ENCODE measurements at regions not wholly inside any gene's neighbourhood (a gene's known extent, or its start where the extent isn't known, plus 50 kb on each side); places are given as distances from the start of the nearest gene placed in this dataset.

DNA sequence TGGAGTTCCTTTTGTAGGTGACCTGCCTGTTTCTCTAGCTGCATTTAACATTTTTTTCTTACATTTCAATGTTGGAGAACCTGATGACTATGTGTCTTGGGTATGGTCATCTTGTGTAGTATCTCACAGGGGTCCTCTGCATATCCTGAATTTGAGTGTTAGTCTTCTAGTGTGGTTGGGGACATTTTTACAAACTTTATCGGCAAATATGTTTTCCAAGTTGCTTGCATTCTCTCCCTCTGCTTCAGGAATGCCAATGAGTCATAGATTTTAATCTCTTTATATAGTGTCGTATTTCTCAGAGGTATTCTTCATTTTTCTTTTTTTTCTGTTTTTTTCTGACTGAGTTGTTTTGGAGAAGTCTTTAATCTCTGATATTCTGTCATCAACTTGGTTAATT, 684.0 kb downstream of the NCAM2 start (continued):
- TF ChIP-seq NFYA (IDR thresholded peaks at IDR 0.05; ENCODE audit: borderline replicate concordance, low read depth, low read length), result no peak
- TF ChIP-seq, protein P1, sequence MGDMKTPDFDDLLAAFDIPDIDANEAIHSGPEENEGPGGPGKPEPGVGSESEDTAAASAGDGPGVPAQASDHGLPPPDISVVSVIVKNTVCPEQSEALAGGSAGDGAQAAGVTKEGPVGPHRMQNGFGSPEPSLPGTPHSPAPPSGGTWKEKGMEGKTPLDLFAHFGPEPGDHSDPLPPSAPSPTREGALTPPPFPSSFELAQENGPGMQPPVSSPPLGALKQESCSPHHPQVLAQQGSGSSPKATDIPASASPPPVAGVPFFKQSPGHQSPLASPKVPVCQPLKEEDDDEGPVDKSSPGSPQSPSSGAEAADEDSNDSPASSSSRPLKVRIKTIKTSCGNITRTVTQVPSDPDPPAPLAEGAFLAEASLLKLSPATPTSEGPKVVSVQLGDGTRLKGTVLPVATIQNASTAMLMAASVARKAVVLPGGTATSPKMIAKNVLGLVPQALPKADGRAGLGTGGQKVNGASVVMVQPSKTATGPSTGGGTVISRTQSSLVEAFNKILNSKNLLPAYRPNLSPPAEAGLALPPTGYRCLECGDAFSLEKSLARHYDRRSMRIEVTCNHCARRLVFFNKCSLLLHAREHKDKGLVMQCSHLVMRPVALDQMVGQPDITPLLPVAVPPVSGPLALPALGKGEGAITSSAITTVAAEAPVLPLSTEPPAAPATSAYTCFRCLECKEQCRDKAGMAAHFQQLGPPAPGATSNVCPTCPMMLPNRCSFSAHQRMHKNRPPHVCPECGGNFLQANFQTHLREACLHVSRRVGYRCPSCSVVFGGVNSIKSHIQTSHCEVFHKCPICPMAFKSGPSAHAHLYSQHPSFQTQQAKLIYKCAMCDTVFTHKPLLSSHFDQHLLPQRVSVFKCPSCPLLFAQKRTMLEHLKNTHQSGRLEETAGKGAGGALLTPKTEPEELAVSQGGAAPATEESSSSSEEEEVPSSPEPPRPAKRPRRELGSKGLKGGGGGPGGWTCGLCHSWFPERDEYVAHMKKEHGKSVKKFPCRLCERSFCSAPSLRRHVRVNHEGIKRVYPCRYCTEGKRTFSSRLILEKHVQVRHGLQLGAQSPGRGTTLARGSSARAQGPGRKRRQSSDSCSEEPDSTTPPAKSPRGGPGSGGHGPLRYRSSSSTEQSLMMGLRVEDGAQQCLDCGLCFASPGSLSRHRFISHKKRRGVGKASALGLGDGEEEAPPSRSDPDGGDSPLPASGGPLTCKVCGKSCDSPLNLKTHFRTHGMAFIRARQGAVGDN (IDR thresholded peaks at IDR 0.05), result no peak
- no peak for TF ChIP-seq LARP7 (IDR thresholded peaks at IDR 0.05)

DNA sequence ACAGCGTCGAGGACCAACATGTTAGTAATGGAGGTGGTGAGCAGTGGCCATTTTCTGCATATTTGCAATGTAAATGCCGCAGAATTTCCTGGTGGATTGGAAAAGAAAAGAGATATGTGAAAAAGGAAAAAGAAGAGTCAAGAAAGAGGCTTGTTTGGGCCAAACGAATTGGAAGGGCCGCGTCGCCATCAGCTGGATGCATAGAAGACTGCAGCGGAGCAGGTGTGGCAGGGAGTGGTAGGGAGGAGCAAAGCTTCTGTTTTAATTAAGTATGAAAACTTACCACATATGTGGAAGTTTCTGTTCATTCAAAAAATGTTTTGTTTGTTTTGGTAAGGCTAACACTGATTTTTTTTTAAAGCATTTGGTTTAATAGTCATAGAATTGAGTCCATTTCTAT, 690.7 kb downstream of the NCAM2 start:
- ATAC-seq (no peak), DNase-seq (ENCODE audit: low read depth, low spot score) (no peak), FAIRE-seq (no peak)
- H3K36me3 ChIP-seq (ENCODE audit: control insufficient read depth in 2 of 2, insufficient read depth in 2 of 2, low read length in 1 of 2), result no peaks in the 10 kb centered on the region
- no peaks in the 10 kb centered on the region; the same call in 2 of the 3 replicates for H3K9me3 ChIP-seq (replicated peaks; ENCODE audit: control insufficient read depth, insufficient read depth, low read length)
- intact Hi-C loops (cut with micrococcal nuclease; ENCODE audit: unreplicated experiment), result no loop called here
- ChIA-PET POLR2A (no interaction called here), SMC1A (ENCODE audit: uncharacterized antibody, unreplicated experiment) (no interaction called here), RAD21 (ENCODE audit: unreplicated experiment) (no interaction called here), CTCF (no interaction called here)
- no peaks in the 10 kb centered on the region for H3K27me3 ChIP-seq (replicated peaks in 1 of 2; ENCODE audit: control insufficient read depth in 2 of 2, insufficient read depth in 2 of 2, low read length in 1 of 2)
- no peak overlapping the region for H2AFZ ChIP-seq (ENCODE audit: control insufficient read depth, low read depth, low read length)
- H3K4me1 ChIP-seq (ENCODE audit: control insufficient read depth, insufficient read depth, low read length), result no peaks in the 10 kb centered on the region
- no peak overlapping the region for H3K27ac ChIP-seq (ENCODE audit: control insufficient read depth, insufficient read depth)
- H3K79me2 ChIP-seq (ENCODE audit: control insufficient read depth, insufficient read depth, low read length), result no peaks in the 10 kb centered on the region
- no peaks in the 10 kb centered on the region for H4K20me1 ChIP-seq (ENCODE audit: control insufficient read depth, insufficient read depth)
- no peak overlapping the region for H3K9ac ChIP-seq (ENCODE audit: control insufficient read depth, insufficient read depth, low read length)
- no TSS peak for BruUV-seq (replicated peaks)
- WGBS (ENCODE audit: insufficient coverage, insufficient replicate concordance, low lambda C conversion rate, missing lambda C conversion rate), result 47% methylated on average over 8 of the region's 8 CpGs
- no peak overlapping the region for H3K4me2 ChIP-seq (ENCODE audit: control insufficient read depth, insufficient read depth)
- in situ Hi-C loops (cut with MboI), result no loop called here
- no peak overlapping the region for H3K4me3 ChIP-seq
- TF ChIP-seq, protein P2, sequence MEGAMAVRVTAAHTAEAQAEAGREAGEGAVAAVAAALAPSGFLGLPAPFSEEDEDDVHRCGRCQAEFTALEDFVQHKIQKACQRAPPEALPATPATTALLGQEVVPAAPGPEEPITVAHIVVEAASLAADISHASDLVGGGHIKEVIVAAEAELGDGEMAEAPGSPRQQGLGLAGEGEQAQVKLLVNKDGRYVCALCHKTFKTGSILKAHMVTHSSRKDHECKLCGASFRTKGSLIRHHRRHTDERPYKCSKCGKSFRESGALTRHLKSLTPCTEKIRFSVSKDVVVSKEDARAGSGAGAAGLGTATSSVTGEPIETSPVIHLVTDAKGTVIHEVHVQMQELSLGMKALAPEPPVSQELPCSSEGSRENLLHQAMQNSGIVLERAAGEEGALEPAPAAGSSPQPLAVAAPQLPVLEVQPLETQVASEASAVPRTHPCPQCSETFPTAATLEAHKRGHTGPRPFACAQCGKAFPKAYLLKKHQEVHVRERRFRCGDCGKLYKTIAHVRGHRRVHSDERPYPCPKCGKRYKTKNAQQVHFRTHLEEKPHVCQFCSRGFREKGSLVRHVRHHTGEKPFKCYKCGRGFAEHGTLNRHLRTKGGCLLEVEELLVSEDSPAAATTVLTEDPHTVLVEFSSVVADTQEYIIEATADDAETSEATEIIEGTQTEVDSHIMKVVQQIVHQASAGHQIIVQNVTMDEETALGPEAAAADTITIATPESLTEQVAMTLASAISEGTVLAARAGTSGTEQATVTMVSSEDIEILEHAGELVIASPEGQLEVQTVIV (IDR thresholded peaks at IDR 0.05; ENCODE audit: borderline replicate concordance, partially characterized antibody), result no peak
- TF ChIP-seq, protein P3, sequence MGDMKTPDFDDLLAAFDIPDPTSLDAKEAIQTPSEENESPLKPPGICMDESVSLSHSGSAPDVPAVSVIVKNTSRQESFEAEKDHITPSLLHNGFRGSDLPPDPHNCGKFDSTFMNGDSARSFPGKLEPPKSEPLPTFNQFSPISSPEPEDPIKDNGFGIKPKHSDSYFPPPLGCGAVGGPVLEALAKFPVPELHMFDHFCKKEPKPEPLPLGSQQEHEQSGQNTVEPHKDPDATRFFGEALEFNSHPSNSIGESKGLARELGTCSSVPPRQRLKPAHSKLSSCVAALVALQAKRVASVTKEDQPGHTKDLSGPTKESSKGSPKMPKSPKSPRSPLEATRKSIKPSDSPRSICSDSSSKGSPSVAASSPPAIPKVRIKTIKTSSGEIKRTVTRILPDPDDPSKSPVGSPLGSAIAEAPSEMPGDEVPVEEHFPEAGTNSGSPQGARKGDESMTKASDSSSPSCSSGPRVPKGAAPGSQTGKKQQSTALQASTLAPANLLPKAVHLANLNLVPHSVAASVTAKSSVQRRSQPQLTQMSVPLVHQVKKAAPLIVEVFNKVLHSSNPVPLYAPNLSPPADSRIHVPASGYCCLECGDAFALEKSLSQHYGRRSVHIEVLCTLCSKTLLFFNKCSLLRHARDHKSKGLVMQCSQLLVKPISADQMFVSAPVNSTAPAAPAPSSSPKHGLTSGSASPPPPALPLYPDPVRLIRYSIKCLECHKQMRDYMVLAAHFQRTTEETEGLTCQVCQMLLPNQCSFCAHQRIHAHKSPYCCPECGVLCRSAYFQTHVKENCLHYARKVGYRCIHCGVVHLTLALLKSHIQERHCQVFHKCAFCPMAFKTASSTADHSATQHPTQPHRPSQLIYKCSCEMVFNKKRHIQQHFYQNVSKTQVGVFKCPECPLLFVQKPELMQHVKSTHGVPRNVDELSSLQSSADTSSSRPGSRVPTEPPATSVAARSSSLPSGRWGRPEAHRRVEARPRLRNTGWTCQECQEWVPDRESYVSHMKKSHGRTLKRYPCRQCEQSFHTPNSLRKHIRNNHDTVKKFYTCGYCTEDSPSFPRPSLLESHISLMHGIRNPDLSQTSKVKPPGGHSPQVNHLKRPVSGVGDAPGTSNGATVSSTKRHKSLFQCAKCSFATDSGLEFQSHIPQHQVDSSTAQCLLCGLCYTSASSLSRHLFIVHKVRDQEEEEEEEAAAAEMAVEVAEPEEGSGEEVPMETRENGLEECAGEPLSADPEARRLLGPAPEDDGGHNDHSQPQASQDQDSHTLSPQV (IDR thresholded peaks at IDR 0.05), result no peak
- TF ChIP-seq EGR1 (IDR thresholded peaks at IDR 0.05; ENCODE audit: borderline replicate concordance in 1 of 2, low read depth in 2 of 2, low read length in 2 of 2), result no peak
- no peak for TF ChIP-seq SMC3 (IDR thresholded peaks at IDR 0.05; ENCODE audit: borderline replicate concordance, low read length)
- no peak for TF ChIP-seq CHD2 (IDR thresholded peaks at IDR 0.05; ENCODE audit: borderline replicate concordance, low read depth, low read length)
- TF ChIP-seq, protein P4, sequence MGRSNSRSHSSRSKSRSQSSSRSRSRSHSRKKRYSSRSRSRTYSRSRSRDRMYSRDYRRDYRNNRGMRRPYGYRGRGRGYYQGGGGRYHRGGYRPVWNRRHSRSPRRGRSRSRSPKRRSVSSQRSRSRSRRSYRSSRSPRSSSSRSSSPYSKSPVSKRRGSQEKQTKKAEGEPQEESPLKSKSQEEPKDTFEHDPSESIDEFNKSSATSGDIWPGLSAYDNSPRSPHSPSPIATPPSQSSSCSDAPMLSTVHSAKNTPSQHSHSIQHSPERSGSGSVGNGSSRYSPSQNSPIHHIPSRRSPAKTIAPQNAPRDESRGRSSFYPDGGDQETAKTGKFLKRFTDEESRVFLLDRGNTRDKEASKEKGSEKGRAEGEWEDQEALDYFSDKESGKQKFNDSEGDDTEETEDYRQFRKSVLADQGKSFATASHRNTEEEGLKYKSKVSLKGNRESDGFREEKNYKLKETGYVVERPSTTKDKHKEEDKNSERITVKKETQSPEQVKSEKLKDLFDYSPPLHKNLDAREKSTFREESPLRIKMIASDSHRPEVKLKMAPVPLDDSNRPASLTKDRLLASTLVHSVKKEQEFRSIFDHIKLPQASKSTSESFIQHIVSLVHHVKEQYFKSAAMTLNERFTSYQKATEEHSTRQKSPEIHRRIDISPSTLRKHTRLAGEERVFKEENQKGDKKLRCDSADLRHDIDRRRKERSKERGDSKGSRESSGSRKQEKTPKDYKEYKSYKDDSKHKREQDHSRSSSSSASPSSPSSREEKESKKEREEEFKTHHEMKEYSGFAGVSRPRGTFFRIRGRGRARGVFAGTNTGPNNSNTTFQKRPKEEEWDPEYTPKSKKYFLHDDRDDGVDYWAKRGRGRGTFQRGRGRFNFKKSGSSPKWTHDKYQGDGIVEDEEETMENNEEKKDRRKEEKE (IDR thresholded peaks at IDR 0.05), result no peak
